Panc1 (cell line): ENCODE measurements at regions not wholly inside any gene's neighbourhood (a gene's known extent, or its start where the extent isn't known, plus 50 kb on each side); places are given as distances from the start of the nearest gene placed in this dataset.

Experiments used
- ATAC-seq: fragments of 200-7000 bp; cut with Tn5 transposase; 2 replicates; pipeline ENCODE4 v1.9.1; 2020; ENCODE audit warnings: mild to moderate bottlenecking, moderate library complexity
- BruUV-seq: library from RNA; stranded (reverse); fragments of 400-500 nt; replicated peaks from 2 replicates; lab custom pipeline; 2021; lab: Mats Ljungman, UMichigan
- CTCF ChIA-PET: fragments of 300-600 bp; sonication (Branson Sonifier 250); formaldehyde crosslinking; loops from one replicate; lab custom pipeline; 2022; ENCODE audit warnings: antibody characterized with exemption; lab: Charles Lee
- POLR2A ChIA-PET: fragments of 300-600 bp; sonication (Branson Sonifier 250); formaldehyde crosslinking; loops from one replicate; lab custom pipeline; 2022; ENCODE audit warnings: antibody characterized with exemption; lab: Charles Lee
- DNase-seq: peaks from one replicate; pipeline ENCODE4 v3.0.0-alpha.2; 2010; ENCODE audit warnings: low read depth, low spot score
- H3K27ac ChIP-seq: 2 replicates; pipeline ENCODE4 v1.5.1; 2011; ENCODE audit warnings: mild to moderate bottlenecking, low read length, inconsistent platforms
- H3K27me3 ChIP-seq: fragments of 200-500 bp; sonication (Bioruptor generic); 2 replicates; pipeline ENCODE4 v1.6.0; 2014; ENCODE audit warnings: low read length, inconsistent platforms; ENCODE audit not compliant: control insufficient read depth, insufficient read depth
- H3K36me3 ChIP-seq: fragments of 200-500 bp; sonication (Bioruptor generic); 2 replicates; pipeline ENCODE4 v1.5.1; 2014; ENCODE audit warnings: inconsistent platforms, mild to moderate bottlenecking, low read length, moderate library complexity; ENCODE audit not compliant: control insufficient read depth, insufficient read depth
- H3K4me1 ChIP-seq: 2 replicates; pipeline ENCODE4 v1.5.1; 2011; ENCODE audit warnings: inconsistent platforms, mild to moderate bottlenecking, low read length, moderate library complexity; ENCODE audit not compliant: control insufficient read depth, insufficient read depth
- H3K4me3 ChIP-seq, 2 experiments: 2 replicates each; pipeline ENCODE4 v1.5.1; 2011 to 2012; ENCODE audit warnings: low read depth in 2 of 2, low read length in 2 of 2, mild to moderate bottlenecking in 2 of 2, inconsistent platforms in 1 of 2, moderate library complexity in 1 of 2
- H3K9me3 ChIP-seq: fragments of 200-500 bp; sonication (Bioruptor generic); 2 replicates; pipeline ENCODE4 v1.5.1; 2014; ENCODE audit warnings: low read depth, mild to moderate bottlenecking, inconsistent platforms, low read length, moderate library complexity; ENCODE audit not compliant: control insufficient read depth, insufficient read depth
- CTCF ChIP-seq: fragments of 450-650 bp; IDR thresholded peaks from 2 replicates; pipeline ENCODE4 v1.5.1; 2017; ENCODE audit warnings: mild to moderate bottlenecking
- POLR2AphosphoS5 ChIP-seq: IDR thresholded peaks from 2 replicates; pipeline ENCODE4 v1.6.1; 2012; ENCODE audit warnings: mild to moderate bottlenecking, low read depth, low read length, moderate library complexity
- REST ChIP-seq, 2 experiments: IDR thresholded peaks; 2 replicates each; pipeline ENCODE4 v1.6.1; 2011 to 2012; ENCODE audit warnings: low read depth in 2 of 2, control low read depth in 1 of 2, low read length in 1 of 2, mild to moderate bottlenecking in 1 of 2, moderate library complexity in 1 of 2; ENCODE audit not compliant: insufficient read depth in 1 of 2
- SIN3A ChIP-seq: IDR thresholded peaks from 2 replicates; pipeline ENCODE4 v1.6.1; 2012; ENCODE audit warnings: low read depth, mild to moderate bottlenecking, low read length, moderate library complexity, borderline replicate concordance; ENCODE audit not compliant: insufficient read depth
- TCF7L2 ChIP-seq: IDR thresholded peaks from 2 replicates; pipeline ENCODE4 v1.6.1; 2011; ENCODE audit warnings: mild to moderate bottlenecking, low read depth, low read length, inconsistent platforms
- in situ Hi-C: cut with HindIII; loops from 2 replicates; pipeline ENCODE4 v1.10.0; 2016; ENCODE audit warnings: low sequenced_read_pairs, low pct_unique_long_range_greater_than_20kb
- intact Hi-C: fragments of 100-400 bp; cut with micrococcal nuclease; formaldehyde crosslinking; loops from one replicate; pipeline ENCODE4 v1.10.0; 2022; ENCODE audit not compliant: unreplicated experiment

DNA sequence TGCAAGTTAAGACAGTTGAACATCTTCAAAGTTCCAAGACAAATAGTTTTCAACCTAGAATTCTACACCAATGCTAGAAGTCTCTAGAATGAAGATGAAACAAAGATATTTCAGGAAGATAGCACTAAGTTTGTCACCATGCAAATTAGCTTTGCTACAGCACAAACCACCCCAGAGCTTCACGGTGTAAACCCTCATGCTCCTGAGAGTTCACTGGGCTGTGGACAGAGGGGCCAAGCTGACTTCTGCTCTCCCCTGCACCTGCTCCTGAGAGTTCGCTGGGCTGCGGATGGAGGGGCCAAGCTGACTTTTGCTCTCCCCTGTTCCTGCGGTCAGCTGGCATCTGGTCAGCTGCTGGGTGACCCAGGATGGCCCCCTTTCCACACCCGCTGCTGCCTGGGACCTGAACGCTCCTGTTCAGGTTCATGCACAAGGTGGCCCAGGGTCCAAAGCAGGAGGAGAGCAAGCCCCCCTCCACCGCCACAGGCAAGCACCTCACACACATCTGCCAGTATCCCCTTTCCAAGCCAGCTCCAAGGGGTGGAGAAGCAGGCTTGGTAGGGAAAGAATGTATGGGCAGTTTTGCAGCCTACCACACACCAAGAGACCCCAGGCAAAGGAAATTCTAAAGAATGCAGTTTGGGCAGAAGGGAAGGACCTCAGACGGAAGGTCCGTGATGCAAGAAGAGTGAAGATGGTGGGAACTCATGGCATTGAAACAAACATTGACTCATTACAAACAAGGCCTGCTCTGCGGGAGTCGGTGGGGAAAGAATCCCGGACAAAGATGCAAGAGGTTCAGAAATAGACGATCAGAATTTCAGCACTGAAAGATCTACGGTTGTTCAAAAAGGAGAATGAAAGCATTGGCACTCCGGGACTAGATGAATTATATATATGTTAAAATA is 137.8 kb upstream of the PPP2R2D start:
- BruUV-seq, result no TSS peak
- no peak for ATAC-seq

DNA sequence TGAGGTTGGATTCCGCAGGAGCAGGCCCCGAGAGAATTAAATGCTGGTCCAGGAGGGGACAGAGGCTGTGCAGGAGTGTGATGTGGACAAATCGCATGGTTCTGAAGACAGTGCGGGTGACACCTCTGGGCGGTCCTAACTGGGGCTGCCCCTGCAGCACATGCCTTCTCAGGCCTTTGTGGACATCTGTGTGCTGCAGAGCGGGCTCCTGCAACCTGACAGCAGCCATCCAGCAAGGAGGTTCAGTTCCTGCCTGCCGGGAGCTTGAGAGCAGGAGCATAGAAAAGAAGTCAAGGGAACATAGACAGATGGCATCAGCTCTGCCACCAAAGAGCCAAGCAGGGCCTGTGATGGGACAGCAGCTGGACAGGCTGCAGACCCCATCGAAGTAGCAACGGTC is 135.9 kb upstream of the PPP2R2D start:
- ATAC-seq (no peak), DNase-seq (no peak)
- intact Hi-C loops (no loop called here), in situ Hi-C loops (no loop called here)
- Histone ChIP-seq H3K4me1 (no peaks in the 10 kb centered on the region), H3K36me3 (no peaks in the 10 kb centered on the region), H3K27ac (no peak overlapping the region), H3K4me3 (no peak overlapping the region), H3K27me3 (peaks cover 7% of the 10 kb centered on the region), H3K9me3 (no peaks in the 10 kb centered on the region)
- no TSS peak for BruUV-seq
- TF ChIP-seq REST (IDR thresholded peaks at IDR 0.05; ENCODE audit: insufficient read depth in 1 of 2, low read depth in 2 of 2, low read length in 1 of 2) (no peak), SIN3A (no peak), POLR2AphosphoS5 (no peak), CTCF (no peak), TCF7L2 (no peak)
- POLR2A ChIA-PET, result no interaction called here
- CTCF ChIA-PET, result no interaction called here

More for the DNA sequence above, 137.8 kb upstream of the PPP2R2D start:
- POLR2A ChIA-PET, result no interaction called here
- no peak for TF ChIP-seq POLR2AphosphoS5
- no peak for TF ChIP-seq CTCF
- no peak for TF ChIP-seq TCF7L2
- TF ChIP-seq SIN3A, result no peak
- no peak for TF ChIP-seq REST (IDR thresholded peaks at IDR 0.05; ENCODE audit: insufficient read depth in 1 of 2, low read depth in 2 of 2, low read length in 1 of 2)
- no peaks in the 10 kb centered on the region for H3K36me3 ChIP-seq
- intact Hi-C loops, result no loop called here
- H3K27me3 ChIP-seq, result peaks cover 7% of the 10 kb centered on the region
- no peak overlapping the region for H3K27ac ChIP-seq
- DNase-seq, result no peak
- CTCF ChIA-PET, result interaction anchor here (0.7 kb wide), 1 partner anchor 77 kb away, joined by 3 read pairs; no protein-coding TSS in a partner anchor
- H3K9me3 ChIP-seq, result no peaks in the 10 kb centered on the region
- no peaks in the 10 kb centered on the region for H3K4me1 ChIP-seq
- in situ Hi-C loops, result no loop called here
- H3K4me3 ChIP-seq, result no peak overlapping the region
